ENCODE measurements at regions not wholly inside any gene's neighbourhood (a gene's known extent, or its start where the extent isn't known, plus 50 kb on each side); places are given as distances from the start of the nearest gene placed in this dataset.

DNA sequence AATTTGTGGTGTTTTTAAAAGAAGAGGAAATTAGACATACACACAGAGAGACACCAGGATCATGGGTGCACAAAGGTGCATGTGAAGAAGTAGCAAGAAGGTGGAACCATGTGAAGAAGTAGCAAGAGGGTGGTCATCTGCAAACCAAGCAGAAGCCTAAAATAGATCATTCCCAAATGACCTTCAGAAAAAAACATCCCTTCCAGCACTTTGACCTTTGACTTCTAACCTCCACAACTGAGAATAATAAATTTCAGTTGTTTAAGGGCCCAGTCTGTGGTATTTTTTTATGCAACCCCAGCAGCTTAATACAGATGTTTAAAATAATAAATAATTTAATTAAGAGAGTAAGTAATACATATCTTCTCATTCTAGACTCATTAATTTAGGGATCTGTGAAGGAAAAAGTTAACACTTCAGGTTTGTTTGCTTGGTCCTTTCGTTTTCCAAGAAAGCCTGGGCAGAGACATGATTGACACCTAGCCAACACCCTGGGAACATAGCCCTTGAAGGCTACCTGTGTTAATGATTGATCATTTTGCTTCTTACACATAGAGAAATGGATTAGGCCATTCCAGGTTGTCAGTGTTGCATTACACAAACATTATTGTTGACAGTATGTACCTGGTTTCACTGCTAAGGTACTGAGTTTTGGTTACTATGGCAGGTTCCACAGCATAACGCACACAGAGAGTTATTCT is 1331.2 kb upstream of the GBE1 start:
- Histone ChIP-seq H3K9ac (ENCODE audit: insufficient read depth, low read length, poor library complexity, severe bottlenecking) (no peak overlapping the region), H3K27ac (ENCODE audit: low read depth in 1 of 2, low read length in 2 of 2) (no peak overlapping the region), H3K36me3 (replicated peaks in 1 of 2; ENCODE audit: control insufficient read depth in 1 of 2, insufficient read depth in 2 of 2, low read length in 2 of 2) (no peaks in the 10 kb centered on the region), H2AFZ (ENCODE audit: insufficient read depth, low read depth, low read length, poor library complexity, severe bottlenecking) (no peak overlapping the region), H3K79me2 (ENCODE audit: insufficient read depth, low read length) (no peaks in the 10 kb centered on the region), H4K20me1 (ENCODE audit: insufficient read depth, low read length) (no peaks in the 10 kb centered on the region), H3K4me1 (ENCODE audit: control insufficient read depth in 1 of 2, insufficient read depth in 2 of 2, low read length in 2 of 2) (no peaks in the 10 kb centered on the region), H3K9me3 (replicated peaks in 1 of 2; ENCODE audit: control insufficient read depth in 1 of 2, insufficient read depth in 1 of 2, low read length in 2 of 2) (no peaks in the 10 kb centered on the region), H3K27me3 (ENCODE audit: control insufficient read depth in 2 of 2, insufficient read depth in 2 of 2, low read length in 2 of 2) (no peaks in the 10 kb centered on the region), H3K4me2 (replicated peaks; ENCODE audit: extremely low read depth, low read length, poor library complexity, severe bottlenecking) (no peak overlapping the region), H3K4me3 (replicated peaks in 1 of 3; ENCODE audit: low read depth in 2 of 3, low read length in 3 of 3) (no peak overlapping the region)
- H3K27me3 Mint-ChIP-seq (ENCODE audit: low read depth in 3 of 3): no peaks in the 10 kb centered on the region
- TF ChIP-seq CTCF (IDR thresholded peaks at IDR 0.05): no peak
- H3K9me3 Mint-ChIP-seq: peaks cover 0 to 5% (median 0%) of the 10 kb centered on the region in 7 donors
- H3K27ac Mint-ChIP-seq: no peak overlapping the region
- no peaks in the 10 kb centered on the region for H3K4me1 Mint-ChIP-seq
- DNase-seq: no peak
- WGBS (ENCODE audit: insufficient coverage): no CpG with 5 or more reads among the region's 2 CpGs
- no peaks in the 10 kb centered on the region for H3K36me3 Mint-ChIP-seq
- H3K4me3 Mint-ChIP-seq: no peak overlapping the region
- intact Hi-C loops (cut with micrococcal nuclease): no loop called here

GRCh38 chr3:83076041-83076440 is 1314.6 kb upstream of the GBE1 start:
- no peaks in the 10 kb centered on the region for H3K4me1 ChIP-seq (ENCODE audit: control insufficient read depth in 1 of 2, insufficient read depth in 2 of 2, low read length in 2 of 2)
- intact Hi-C loops (cut with micrococcal nuclease): no loop called here
- no CpG with 5 or more reads among the region's 6 CpGs for WGBS (ENCODE audit: insufficient coverage)
- H3K9ac ChIP-seq (ENCODE audit: insufficient read depth, low read length, poor library complexity, severe bottlenecking): no peak overlapping the region
- peaks cover 0 to 5% (median 0%) of the 10 kb centered on the region in 7 donors for H3K9me3 Mint-ChIP-seq
- TF ChIP-seq CTCF (IDR thresholded peaks at IDR 0.05): no peak
- no peaks in the 10 kb centered on the region for H3K79me2 ChIP-seq (ENCODE audit: insufficient read depth, low read length)
- H2AFZ ChIP-seq (ENCODE audit: insufficient read depth, low read depth, low read length, poor library complexity, severe bottlenecking): no peak overlapping the region
- no peak overlapping the region for H3K4me2 ChIP-seq (replicated peaks; ENCODE audit: extremely low read depth, low read length, poor library complexity, severe bottlenecking)
- no peaks in the 10 kb centered on the region for H3K36me3 ChIP-seq (replicated peaks in 1 of 2; ENCODE audit: control insufficient read depth in 1 of 2, insufficient read depth in 2 of 2, low read length in 2 of 2)
- H4K20me1 ChIP-seq (ENCODE audit: insufficient read depth, low read length): no peaks in the 10 kb centered on the region
- H3K4me3 Mint-ChIP-seq: no peak overlapping the region
- H3K27me3 ChIP-seq (ENCODE audit: control insufficient read depth in 2 of 2, insufficient read depth in 2 of 2, low read length in 2 of 2): no peaks in the 10 kb centered on the region
- H3K27ac ChIP-seq (ENCODE audit: low read depth in 1 of 2, low read length in 2 of 2): no peak overlapping the region
- peaks cover 0 to 2% (median 0%) of the 10 kb centered on the region in 3 donors for H3K27me3 Mint-ChIP-seq (ENCODE audit: low read depth in 3 of 3)
- no peaks in the 10 kb centered on the region for H3K9me3 ChIP-seq (replicated peaks in 1 of 2; ENCODE audit: control insufficient read depth in 1 of 2, insufficient read depth in 1 of 2, low read length in 2 of 2)
- H3K36me3 Mint-ChIP-seq: no peaks in the 10 kb centered on the region
- no peaks in the 10 kb centered on the region for H3K4me1 Mint-ChIP-seq
- H3K27ac Mint-ChIP-seq: no peak overlapping the region
- DNase-seq: no peak
- H3K4me3 ChIP-seq (replicated peaks in 1 of 3; ENCODE audit: low read depth in 2 of 3, low read length in 3 of 3): no peak overlapping the region

Measured in CD14-positive monocyte (primary cell).